HG03520 (cell line): ENCODE measurements at regions not wholly inside any gene's neighbourhood (a gene's known extent, or its start where the extent isn't known, plus 50 kb on each side); places are given as distances from the start of the nearest gene placed in this dataset.

ENCODE experiments used
- ATAC-seq: cut with Tn5 transposase; IDR thresholded peaks from one replicate; pipeline ENCODE4 v1.9.1; 2021; ENCODE audit warnings: mild to moderate bottlenecking, moderate library complexity; ENCODE audit not compliant: unreplicated experiment

- ATAC-seq, result no peak
Observed at GRCh38 chr13:38518328-38518727, 168.5 kb upstream of the FREM2 start.

- no peak for ATAC-seq
Observed at GRCh38 chr13:38519229-38519911, 167.5 kb upstream of the FREM2 start.

GRCh38 chr13:38520041-38520440 is 166.8 kb upstream of the FREM2 start:
- no peak for ATAC-seq

DNA sequence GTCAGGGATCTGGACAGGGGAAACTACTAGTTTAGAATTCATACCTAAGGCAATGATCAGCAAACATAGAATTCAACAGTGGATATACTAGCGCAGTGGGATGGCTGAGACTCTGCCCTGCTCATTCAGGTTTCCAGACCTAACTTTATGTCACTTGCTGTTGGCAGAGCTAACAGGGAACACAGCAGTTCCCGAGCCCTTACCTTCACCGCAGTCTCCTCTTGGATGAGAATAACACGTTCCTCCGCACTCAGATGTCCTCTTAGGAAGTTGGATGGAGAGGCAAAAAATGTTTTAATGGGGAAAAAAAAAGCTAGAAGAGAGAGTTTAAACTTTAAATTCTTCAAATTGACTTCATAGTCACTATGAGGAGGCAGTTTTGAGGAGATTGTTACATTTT is 159.7 kb upstream of the FREM2 start:
- ATAC-seq, result no peak

- no peak for ATAC-seq
Observed at GRCh38 chr13:38528986-38529385, 157.9 kb upstream of the FREM2 start.

GRCh38 chr13:38530492-38530891 is 156.4 kb upstream of the FREM2 start:
- ATAC-seq, result no peak

DNA sequence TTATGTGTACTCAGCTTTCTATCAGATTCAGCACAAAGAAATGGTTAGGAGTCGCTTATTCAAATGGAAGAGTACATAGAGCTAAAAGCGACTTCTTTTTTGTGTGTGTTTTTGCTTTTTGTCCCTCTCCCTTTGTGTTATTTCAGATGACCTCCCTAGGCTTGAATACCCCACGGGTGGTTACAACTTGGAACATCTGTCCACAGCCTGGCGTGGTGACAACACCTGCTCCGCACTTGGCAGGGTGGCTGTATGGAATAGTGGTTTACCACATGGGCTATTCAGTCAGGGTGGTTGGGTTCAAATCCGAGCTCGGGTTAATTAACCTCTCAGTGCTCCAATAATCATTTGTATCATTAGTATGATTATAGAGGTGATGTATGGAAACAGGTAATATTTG is 151.6 kb upstream of the FREM2 start:
- no peak for ATAC-seq

DNA sequence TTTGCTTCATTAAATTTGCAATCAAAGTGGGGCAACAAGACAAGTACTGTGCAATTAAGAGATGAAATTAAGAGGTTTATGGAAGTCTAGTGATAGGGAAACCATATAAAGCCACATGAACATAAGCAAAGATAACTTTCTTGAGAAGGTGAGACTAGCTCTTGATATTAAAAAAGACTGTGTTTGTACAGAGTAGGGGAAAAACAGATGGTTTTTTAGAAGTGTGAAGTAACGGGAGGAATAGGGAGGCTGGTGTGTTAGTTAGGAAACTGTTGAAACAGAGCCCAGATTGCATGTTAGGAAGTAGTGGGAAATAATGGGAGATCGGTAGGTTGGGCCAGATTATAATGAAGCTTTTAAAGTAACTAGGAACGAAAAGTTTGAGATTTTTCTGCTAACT is 149.8 kb upstream of the FREM2 start:
- ATAC-seq, result no peak

- no peak for ATAC-seq
Observed at GRCh38 chr13:38538422-38538821, 148.5 kb upstream of the FREM2 start.

GRCh38 chr13:38539632-38540031 is 147.2 kb upstream of the FREM2 start:
- no peak for ATAC-seq

GRCh38 chr13:38542601-38543000 is 144.3 kb upstream of the FREM2 start:
- ATAC-seq, result no peak

- no peak for ATAC-seq
Observed at GRCh38 chr13:38543561-38543960, 143.3 kb upstream of the FREM2 start.

- no peak for ATAC-seq
Observed at GRCh38 chr13:38563739-38564138, 123.1 kb upstream of the FREM2 start.

GRCh38 chr13:38564256-38565150 is 122.4 kb upstream of the FREM2 start:
- ATAC-seq, result no peak

DNA sequence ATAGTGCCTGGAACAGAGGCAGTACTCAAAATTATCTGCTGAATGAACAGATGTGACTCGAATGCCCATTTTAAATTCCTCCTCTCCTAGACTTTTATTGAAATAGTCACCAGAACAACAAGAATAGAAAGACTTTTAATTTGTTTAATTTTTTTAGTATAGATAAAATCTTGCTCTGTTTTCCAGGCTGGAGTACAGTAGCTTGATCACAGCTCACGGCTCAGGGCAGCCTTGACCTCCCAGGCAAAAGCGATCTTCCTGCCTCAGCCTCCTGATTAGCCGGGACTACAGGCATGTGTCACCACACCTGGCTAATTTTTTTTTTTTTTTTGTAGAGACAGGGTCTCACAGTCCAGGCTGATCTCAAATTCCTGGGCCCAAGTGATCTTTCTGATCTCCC is 120.9 kb upstream of the FREM2 start:
- no peak for ATAC-seq

DNA sequence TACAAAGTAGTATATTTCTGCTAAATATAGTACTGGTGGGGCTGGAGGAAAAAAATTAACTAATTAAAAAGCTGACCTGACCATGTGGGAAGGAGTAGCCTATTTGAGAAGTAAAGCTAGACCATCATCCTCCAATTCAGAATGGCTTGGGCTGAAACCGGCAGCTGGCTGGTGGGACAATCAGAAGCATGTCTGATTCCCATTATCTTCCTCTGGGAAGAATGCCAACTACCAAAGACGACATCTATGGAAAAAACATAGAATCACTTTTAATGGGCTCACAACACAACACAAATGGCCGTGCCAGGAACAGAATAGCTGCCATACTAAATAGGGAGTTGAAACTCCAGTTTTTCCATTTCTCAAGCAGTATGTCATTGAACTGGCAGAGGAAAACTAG is 120.4 kb upstream of the FREM2 start:
- no peak for ATAC-seq

DNA sequence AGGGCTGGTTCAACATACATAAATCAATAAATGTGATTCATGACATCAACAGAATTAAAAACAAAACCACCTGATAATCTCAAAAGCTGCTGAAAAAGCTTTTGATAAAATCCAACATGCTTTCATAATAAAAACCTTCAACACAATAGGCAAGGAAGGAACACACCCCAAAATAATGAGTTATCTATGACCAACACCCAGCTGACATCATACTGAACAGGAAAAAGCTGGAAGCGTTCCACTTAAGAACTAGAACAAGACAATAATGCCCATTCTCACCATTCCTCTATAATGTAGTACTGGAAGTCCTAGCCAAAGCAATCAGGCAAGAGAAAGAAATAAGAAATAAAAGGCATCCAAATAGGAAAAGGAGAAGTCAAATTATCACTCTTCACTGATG is 116.2 kb upstream of the FREM2 start:
- no peak for ATAC-seq

DNA sequence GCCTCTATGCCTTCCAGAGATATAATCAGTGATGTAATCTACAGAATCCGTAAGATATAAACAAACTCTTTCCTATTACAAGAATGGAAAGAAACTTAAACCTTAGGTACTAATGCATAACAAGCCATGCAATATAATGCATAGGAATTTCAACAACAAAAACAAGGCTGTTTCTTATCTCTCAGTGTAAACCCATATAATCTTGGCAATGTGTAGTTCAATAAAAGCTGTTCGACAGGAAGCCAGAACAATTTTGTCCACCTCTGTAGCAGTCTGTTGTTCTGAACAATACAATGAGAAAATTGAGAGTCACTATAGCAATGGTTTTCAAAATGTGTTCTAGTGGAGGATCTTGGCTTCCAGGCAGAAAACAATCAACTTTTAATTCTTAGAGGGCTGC is 111.5 kb upstream of the FREM2 start:
- no peak for ATAC-seq

DNA sequence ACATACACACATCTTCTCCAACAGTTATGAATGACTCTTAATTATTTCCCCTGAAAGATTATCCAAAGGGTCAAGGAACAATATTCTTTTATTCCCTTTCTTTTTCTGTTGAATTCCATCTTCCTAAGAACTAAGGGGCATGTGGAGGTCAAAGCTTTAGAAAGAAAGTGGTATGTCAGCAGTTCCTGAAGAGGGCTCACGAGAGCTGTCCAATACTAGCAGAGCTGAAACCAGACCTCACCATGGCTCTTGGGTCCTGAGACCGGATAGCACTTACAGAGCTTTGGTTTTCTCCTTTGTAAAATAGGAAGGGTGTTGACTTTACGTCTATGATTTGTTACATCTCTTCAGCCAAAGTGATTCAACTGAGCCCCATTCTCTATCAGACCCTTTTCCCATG is 109.8 kb upstream of the FREM2 start:
- ATAC-seq, result no peak

DNA sequence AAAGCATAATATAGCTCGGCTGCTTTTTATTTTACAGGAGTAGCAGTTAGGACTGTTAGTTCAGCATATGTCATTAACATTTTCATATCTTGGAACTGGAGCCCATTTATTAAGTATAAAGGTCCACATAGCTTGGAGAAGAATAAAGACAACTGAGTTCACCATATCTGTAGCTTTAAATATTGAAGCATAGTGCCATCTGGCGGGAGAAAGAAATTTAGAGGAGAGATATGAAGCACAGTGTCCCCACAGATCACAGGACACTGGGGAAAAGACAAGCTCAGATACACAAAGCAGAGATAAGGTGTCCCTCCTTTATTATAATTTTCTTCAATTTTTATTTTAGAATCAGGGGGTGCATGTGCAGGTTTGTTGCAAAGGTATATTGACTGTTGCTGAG is 104.7 kb upstream of the FREM2 start:
- no peak for ATAC-seq

DNA sequence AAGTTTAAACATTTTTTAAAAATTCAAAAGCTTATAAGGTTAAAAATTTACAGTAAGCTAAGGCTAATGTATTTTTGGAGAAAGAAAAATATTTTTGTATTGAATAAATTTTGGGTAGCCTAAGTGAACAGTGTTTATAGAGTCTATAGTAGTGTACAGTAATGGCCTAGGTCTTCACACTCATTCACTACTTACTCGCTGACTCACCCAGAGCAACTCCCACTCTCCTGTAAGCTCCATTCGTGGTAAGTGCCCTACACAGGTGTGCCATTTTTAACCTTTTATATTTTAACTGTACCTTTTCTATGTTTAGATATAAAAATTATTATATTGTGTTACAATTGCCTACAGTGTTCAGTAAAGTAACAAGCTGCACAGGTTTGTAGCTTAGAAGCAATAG is 96.6 kb upstream of the FREM2 start:
- no peak for ATAC-seq

DNA sequence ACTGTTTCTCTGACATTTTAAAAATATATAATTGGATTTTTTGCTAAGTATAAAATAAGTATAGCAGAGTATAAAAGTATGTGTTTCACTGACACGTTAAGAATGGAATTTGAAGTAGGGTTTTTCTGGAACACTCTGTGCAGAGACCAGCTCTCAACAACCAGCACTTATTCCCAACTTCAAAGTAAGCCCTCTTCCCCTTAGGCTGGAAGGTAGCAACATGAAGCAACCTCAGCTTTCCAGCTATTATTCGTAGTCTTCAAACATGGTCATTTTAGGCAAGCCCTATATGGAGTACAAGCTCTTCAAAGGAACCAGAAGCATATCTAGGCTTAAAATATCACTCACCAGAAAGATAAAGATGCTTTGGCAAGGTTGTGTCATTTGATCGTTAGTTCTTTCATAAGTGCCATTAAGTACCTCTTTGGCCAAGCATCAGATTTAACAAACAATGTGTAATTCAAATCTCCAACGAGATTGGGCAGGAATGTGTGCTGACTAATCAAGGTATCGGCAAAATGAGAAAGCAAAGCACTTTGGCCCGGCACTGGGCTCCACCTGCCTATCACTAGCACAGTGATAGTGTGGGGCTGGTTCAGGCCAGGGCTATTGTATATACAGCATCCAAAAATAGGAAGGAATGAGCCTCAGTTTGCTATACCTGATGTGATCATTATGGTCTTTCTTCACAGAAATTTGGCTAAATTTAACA is 95.9 kb upstream of the FREM2 start:
- ATAC-seq, result no peak
